Tibial nerve (tissue), 4 donors: ENCODE measurements at regions not wholly inside any gene's neighbourhood (a gene's known extent, or its start where the extent isn't known, plus 50 kb on each side); places are given as distances from the start of the nearest gene placed in this dataset.

Experiments used
- DNase-seq, 2 donors: peaks; one replicate each; pipeline ENCODE4 v3.0.0-alpha.2; 2019; ENCODE audit warnings: low spot score in 2 of 2
- H3K27ac ChIP-seq, 4 donors: fragments of 200-600 bp; sonication (generic) in 3 of 4; one replicate each; pipeline ENCODE4 v1.5.1; 2017 to 2019; ENCODE audit warnings: mild to moderate bottlenecking in 1 of 4
- H3K27me3 ChIP-seq, 2 donors: fragments of 200-600 bp; sonication (generic) in 1 of 2; one replicate each; pipeline versions ENCODE4 v1.5.1 to v1.6.0; 2017 to 2019
- H3K36me3 ChIP-seq, 3 donors: fragments of 200-600 bp; sonication (generic); one replicate each; pipeline ENCODE4 v1.5.1; 2018 to 2019
- H3K4me1 ChIP-seq, 4 donors: fragments of 200-600 bp; sonication (generic) in 3 of 4; one replicate each; pipeline ENCODE4 v1.5.1; 2017 to 2019
- H3K4me3 ChIP-seq, 4 donors: fragments of 200-600 bp; sonication (generic) in 3 of 4; one replicate each; pipeline ENCODE4 v1.5.1; 2017 to 2019; ENCODE audit warnings: mild to moderate bottlenecking in 1 of 4, moderate library complexity in 1 of 4
- H3K9me3 ChIP-seq, 4 donors: fragments of 200-600 bp; sonication (generic) in 3 of 4; one replicate each; pipeline ENCODE4 v1.5.1; 2017 to 2019
- EP300 ChIP-seq, 2 donors: sonication (generic); formaldehyde crosslinking; IDR thresholded peaks; one replicate each; pipeline ENCODE4 v1.6.1; 2017; ENCODE audit warnings: antibody characterized with exemption in 2 of 2, mild to moderate bottlenecking in 1 of 2
- POLR2A ChIP-seq, 2 donors: fragments of 450-650 bp; IDR thresholded peaks; one replicate each; pipeline ENCODE4 v1.6.1; 2017; ENCODE audit warnings: antibody characterized with exemption in 2 of 2, mild to moderate bottlenecking in 2 of 2, moderate library complexity in 2 of 2
- WGBS, 2 donors: methylation state at CpG; one replicate each; pipeline ENCODE4 v1.1.5; 2018; 5-methylcytosine and 5-hydroxymethylcytosine counted together
- TF ChIP-seq, protein P1 (sequence below), 5 experiments: fragments of 200-600 bp in 3 of 5; fragments of 450-650 bp in 2 of 5; sonication (generic) in 3 of 5; IDR thresholded peaks; one replicate each; pipeline ENCODE4 v1.5.1; 2016 to 2019; ENCODE audit warnings: antibody characterized with exemption in 5 of 5, mild to moderate bottlenecking in 3 of 5, moderate library complexity in 2 of 5

DNA sequence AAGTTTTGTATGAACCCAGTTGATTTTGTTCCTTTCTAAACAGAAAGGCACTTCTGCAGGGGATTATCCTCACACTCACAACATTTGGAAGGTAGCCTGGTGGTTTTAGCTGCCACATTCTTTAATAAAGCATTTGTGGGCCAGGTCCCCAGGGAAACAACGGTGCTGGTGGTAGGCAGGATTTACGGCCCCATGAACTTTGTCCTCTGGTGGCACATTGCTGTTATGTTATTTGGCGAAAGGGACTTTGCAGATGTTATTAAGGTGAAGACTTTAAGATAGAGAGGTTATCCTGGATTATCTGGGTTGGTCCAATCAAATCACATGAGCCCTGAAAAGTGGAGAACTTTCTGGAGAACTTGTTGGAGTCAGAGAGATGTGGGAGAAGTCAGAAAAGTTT is 86.3 kb upstream of the C9orf72 start:
- no peak overlapping the region for H3K4me3 ChIP-seq
- WGBS, 2 donors: 35 to 61% methylated on average over 3 of the region's 3 CpGs
- H3K4me1 ChIP-seq: no peaks in the 10 kb centered on the region
- H3K9me3 ChIP-seq: no peaks in the 10 kb centered on the region
- no peaks in the 10 kb centered on the region for H3K36me3 ChIP-seq
- no peak for DNase-seq
- H3K27ac ChIP-seq: no peak overlapping the region
- no peaks in the 10 kb centered on the region for H3K27me3 ChIP-seq
- TF ChIP-seq, protein P1, sequence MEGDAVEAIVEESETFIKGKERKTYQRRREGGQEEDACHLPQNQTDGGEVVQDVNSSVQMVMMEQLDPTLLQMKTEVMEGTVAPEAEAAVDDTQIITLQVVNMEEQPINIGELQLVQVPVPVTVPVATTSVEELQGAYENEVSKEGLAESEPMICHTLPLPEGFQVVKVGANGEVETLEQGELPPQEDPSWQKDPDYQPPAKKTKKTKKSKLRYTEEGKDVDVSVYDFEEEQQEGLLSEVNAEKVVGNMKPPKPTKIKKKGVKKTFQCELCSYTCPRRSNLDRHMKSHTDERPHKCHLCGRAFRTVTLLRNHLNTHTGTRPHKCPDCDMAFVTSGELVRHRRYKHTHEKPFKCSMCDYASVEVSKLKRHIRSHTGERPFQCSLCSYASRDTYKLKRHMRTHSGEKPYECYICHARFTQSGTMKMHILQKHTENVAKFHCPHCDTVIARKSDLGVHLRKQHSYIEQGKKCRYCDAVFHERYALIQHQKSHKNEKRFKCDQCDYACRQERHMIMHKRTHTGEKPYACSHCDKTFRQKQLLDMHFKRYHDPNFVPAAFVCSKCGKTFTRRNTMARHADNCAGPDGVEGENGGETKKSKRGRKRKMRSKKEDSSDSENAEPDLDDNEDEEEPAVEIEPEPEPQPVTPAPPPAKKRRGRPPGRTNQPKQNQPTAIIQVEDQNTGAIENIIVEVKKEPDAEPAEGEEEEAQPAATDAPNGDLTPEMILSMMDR (IDR thresholded peaks at IDR 0.05): no peak
- TF ChIP-seq POLR2A (IDR thresholded peaks at IDR 0.05) (no peak), EP300 (IDR thresholded peaks at IDR 0.05) (no peak)

DNA sequence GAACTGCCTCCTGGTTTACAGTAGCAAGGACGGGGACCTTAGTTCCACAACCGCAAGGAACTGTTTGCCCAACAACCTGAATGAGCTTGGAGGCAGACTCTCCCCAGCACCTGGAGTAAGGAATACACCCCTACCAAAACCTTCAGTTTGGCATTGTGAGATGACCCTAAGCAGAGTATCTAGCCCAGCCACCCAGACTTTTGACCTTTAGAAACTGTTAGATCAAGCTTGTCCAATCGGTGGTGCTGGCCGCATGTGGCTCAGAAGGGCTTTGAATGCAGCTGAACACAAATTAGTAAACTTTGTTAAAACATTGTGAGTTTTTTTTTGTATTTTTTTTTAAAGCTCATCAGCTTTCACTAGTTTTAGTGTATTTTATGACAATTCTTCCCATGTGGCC is 86.9 kb upstream of the C9orf72 start:
- WGBS, 2 donors: 72 to 74% methylated on average over 4 of the region's 4 CpGs
- Histone ChIP-seq H3K4me3 (no peak overlapping the region), H3K36me3 (no peaks in the 10 kb centered on the region), H3K4me1 (no peaks in the 10 kb centered on the region), H3K9me3 (no peaks in the 10 kb centered on the region), H3K27ac (no peak overlapping the region), H3K27me3 (no peaks in the 10 kb centered on the region)
- TF ChIP-seq POLR2A (IDR thresholded peaks at IDR 0.05): no peak
- TF ChIP-seq, protein P1 (IDR thresholded peaks at IDR 0.05): no peak
- no peak for TF ChIP-seq EP300 (IDR thresholded peaks at IDR 0.05)
- DNase-seq: no peak

DNA sequence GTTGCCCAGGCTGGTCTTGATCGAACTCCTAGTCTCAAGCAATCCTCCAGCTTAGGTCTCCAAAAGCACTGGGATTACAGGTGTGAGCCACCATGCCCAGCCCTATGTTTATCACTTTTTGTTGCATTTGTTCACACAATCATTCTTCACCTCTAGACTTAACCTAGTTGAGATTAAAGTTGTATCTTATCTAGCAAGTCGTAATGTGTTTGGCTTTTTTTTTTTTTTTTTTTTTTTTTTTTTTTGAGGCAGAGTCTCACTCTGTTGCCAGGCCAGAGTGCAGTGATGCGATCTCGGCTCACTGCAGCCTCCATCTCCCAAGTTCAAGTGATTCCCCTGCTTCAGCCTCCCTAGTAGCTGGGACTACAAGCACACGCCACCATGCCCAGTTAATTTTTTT is 90.2 kb upstream of the C9orf72 start:
- WGBS, 2 donors: 86 to 90% methylated on average over 5 of the region's 5 CpGs

DNA sequence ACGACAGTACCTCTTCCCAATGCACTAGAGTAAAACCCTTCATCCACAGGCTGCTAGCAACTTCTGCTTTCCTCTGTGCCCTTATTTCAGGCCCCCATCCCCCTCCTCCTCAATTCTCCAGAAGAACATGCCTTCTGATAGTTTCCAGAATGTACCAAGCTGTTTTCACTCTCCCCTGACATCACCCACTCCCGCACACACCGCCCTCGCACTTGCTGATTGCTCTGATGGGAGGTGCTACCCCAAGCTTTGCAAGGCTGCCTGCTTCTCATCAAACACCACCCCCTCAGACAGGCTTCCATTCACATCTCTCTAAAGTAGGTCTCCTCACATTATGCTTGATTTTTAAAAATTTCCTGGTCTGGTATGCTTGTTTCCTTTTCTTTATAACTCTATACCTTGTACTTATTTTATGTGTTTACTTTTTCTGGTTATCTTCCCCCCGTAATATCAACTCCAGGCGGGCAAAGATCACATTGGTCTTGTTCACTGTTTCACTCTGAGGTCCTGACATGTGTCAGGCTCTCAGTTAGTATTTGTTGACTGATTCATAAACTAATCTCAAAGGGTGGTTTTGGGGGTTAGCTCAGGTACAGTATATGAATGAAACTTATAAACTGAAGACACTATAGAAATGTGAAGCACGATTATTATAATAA is 91.0 kb upstream of the C9orf72 start:
- Histone ChIP-seq H3K4me1 (no peaks in the 10 kb centered on the region), H3K27me3 (no peaks in the 10 kb centered on the region), H3K27ac (no peak overlapping the region), H3K4me3 (no peak overlapping the region), H3K9me3 (no peaks in the 10 kb centered on the region), H3K36me3 (no peaks in the 10 kb centered on the region)
- DNase-seq: no peak
- TF ChIP-seq EP300 (IDR thresholded peaks at IDR 0.05) (no peak), POLR2A (IDR thresholded peaks at IDR 0.05) (no peak)
- TF ChIP-seq, protein P1 (IDR thresholded peaks at IDR 0.05): no peak
- 63 to 64% methylated on average over 7 of the region's 7 CpGs for WGBS, 2 donors

More for the DNA sequence above, 90.2 kb upstream of the C9orf72 start:
- Histone ChIP-seq H3K27me3 (no peaks in the 10 kb centered on the region), H3K36me3 (no peaks in the 10 kb centered on the region), H3K4me1 (no peaks in the 10 kb centered on the region), H3K9me3 (no peaks in the 10 kb centered on the region), H3K27ac (no peak overlapping the region), H3K4me3 (no peak overlapping the region)
- no peak for TF ChIP-seq POLR2A (IDR thresholded peaks at IDR 0.05)
- TF ChIP-seq EP300 (IDR thresholded peaks at IDR 0.05): no peak
- TF ChIP-seq, protein P1 (IDR thresholded peaks at IDR 0.05): no peak
- DNase-seq: no peak

DNA sequence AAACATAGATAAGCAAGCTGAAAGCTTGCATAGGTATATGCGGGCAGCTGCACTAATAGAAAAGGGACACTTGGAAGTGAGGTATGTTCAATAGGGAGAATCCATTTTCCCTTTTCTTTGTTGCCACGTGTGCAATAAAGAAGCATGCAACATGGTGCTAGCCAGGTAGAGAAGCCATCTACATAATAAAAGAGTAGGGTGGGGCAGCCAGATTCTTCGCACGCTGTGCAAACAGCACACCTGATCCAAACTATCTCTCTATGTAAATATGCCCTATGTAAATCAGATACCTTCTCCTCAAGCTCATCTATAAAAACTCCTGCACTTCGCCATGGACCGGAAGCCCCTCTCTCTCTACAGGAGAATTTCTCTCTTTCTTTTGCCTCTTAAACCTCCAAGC is 91.9 kb upstream of the C9orf72 start:
- no peaks in the 10 kb centered on the region for H3K4me1 ChIP-seq
- DNase-seq: no peak
- no peaks in the 10 kb centered on the region for H3K36me3 ChIP-seq
- no peak for TF ChIP-seq EP300 (IDR thresholded peaks at IDR 0.05)
- TF ChIP-seq, protein P1 (IDR thresholded peaks at IDR 0.05): no peak
- no peak for TF ChIP-seq POLR2A (IDR thresholded peaks at IDR 0.05)
- WGBS, 2 donors: 80 to 83% methylated on average over 6 of the region's 6 CpGs
- H3K27me3 ChIP-seq: no peaks in the 10 kb centered on the region
- H3K4me3 ChIP-seq: no peak overlapping the region
- H3K9me3 ChIP-seq: no peaks in the 10 kb centered on the region
- H3K27ac ChIP-seq: no peak overlapping the region
